Stimulated activated CD8-positive, alpha-beta memory T cell treated with anti-CD3 and anti-CD28 coated beads, Interleukin-7, amount 100 ng/mL, for 4 hours (primary cell): ENCODE measurements at regions not wholly inside any gene's neighbourhood (a gene's known extent, or its start where the extent isn't known, plus 50 kb on each side); places are given as distances from the start of the nearest gene placed in this dataset.
"Not testable (repeated sequence)": the region's sequence is repeated elsewhere in the genome, so short reads cannot be mapped to it uniquely, and the experiment has no call there.

Source experiments
- DNase-seq, 2 donors: peaks; one replicate each; pipeline ENCODE4 v3.0.0-alpha.2; 2020; ENCODE audit warnings: low read depth in 2 of 2

DNA sequence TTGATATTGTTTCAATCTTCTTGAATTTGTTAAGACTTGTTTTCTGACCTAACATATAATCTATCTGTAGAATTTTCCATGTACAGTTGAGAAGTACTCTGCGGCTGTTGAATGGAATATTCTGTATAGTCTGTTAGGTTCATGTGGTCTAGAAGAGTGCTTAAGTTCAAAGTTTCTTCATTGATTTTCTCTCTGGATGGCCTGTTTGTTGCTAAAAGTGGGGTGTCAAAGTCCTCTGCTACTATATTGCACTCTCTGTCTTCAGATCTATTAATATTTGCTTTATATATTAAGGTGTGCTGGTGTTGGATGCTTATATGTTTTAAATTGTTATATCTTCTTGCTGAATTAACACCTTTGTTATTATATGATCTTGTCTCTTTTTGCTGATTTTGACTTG is 290.9 kb upstream of the STXBP6 start:
- no peak for DNase-seq

DNA sequence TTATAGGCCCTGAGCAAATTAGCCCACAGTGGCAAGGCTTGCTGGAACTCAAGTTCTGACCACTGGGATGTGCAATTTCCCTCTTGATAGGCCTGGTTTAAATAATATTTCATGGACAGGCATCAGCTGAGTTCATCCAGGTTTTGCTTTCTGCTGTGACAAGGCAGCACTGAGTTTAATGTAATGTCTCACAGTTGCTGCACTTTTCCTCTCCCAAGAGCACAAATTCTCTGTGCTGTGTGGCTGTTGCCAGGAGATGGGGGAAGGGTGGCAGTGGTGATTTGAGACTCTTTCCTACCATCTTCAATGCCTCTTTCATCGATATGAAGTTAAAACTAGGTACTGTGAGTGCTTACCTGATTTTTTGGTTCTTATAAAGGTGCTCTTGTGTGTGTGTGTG is 272.8 kb upstream of the STXBP6 start:
- DNase-seq, result no peak

DNA sequence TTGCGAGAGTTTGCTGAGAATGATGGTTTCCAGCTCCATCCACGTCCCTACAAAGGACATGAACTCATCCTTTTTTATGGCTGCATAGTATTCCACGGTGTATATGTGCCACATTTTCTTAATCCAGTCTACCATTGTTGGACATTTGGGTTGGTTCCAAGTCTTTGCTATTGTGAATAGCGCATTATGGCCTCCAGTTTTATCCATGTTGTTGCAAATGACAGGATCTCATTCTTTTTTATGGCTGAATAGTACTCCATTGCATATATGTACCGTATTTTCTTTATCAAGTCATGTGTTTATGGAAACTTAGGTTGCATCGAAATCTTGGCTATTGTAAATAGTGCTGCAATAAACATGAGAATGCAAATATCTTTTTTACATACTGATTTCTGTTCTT is 266.1 kb upstream of the STXBP6 start:
- not testable (repeated sequence) for DNase-seq

DNA sequence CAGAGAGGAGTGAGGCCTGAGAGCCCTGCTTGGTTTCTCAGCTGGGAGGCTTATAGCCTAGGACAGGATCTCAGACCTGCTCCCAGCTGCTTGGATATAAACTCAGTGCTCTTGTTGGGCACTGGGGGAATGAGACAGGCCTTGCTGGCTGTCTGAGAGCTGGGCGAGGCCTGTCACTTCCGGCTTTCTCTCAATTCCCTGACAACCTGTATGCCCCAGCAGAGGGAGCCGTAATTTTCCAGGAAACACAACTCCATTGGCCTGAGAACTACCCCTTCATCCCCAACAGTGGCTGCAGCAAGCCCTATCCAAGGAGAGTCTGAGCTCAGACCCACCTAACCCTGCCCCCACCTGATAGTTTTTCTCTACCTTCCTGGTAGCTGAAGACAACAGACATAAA is 258.3 kb upstream of the STXBP6 start:
- DNase-seq, result no peak

DNA sequence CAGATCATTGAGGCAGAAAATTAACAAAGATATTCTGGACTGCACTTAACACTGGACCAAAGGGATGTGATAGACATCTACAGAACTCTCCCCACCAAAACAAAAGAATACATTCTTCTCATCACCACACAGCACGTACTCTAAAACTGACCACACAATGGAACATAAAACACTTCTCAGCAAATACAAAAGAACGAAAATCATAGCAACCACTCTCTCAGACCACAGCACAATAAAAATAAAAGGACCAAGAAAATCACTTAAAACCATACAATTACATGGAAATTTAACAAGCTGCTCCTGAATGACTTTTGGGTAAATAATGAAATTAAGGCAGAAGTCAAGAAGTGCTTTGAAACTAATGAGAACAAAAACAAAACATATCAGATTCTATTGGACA is 254.0 kb upstream of the STXBP6 start:
- DNase-seq, result no peak

DNA sequence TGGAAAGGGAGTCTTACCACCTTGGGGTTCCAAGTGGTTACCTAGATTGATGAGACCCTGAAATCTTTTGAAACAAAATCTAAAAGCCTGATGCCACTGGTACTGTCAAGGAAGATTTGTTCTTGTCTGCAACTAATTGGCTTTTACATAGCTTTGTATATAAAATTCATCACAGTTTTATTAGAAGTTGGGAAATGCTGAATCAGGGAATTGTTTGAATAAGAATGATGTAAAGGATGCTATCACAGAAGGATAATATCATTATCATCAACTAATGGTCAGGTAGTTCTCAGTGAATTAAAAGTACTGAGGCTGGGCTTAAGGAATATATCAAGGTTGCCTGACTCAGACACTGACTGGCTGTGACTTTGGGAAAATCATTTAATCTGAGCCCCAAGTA is 248.3 kb upstream of the STXBP6 start:
- DNase-seq, result no peak

DNA sequence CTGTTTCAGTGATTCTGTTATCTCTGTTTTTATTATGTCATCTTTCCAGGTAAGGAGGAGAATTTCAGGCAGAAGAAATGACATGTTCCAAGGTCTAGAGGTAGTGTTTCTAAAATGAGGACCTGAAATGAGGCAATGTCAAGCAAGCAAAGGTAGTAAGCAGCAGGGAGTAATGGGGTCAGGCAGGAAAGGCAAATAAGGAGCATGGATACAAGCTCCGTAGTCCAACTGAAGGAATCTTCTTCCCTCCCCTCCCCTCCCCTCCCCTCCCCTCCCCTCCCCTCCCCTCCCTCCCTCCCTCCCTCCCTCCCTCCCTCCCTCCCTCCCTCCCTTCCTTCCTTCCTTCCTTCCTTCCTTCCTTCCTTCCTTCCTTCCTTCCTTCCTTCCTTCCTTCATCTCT is 240.2 kb upstream of the STXBP6 start:
- DNase-seq, result not testable (repeated sequence)

DNA sequence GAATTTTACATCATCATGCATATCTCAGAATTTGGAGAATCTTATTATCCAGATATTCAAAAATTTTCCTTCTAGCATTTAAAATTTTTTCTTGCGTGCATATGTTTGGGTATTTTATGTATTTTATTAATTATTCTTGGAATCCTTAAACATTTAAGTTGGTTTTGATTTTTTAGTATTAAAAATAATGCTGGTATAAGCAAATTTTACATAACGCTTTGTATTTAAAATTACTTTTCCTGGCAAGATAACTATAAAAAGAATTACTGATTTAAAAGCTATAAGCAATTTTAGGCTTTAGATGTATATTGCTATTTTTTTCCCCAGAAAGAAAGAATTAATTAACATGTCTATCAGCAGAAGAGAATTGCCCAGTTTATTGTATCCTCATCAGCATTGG is 224.6 kb upstream of the STXBP6 start:
- DNase-seq, result no peak

DNA sequence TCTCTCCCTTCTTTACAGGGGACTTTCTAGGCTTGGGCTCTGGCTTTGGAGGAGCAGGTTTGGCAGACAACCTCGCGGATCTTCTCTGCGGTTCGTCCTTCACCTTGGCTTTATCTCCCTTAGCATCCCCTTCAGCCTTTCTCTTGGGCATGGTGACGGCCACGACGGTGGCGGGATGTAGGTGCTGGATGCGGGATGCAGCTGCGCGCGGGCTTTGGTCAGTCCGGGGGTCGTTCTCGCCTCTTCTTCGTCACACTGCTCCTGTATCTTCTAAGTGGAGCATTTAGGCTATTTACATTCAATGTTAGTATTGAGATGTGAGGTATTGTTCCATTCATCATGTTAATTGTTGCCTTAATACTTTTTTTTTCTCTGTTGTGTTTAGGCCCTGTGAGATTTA is 217.2 kb upstream of the STXBP6 start:
- DNase-seq, result no peak

DNA sequence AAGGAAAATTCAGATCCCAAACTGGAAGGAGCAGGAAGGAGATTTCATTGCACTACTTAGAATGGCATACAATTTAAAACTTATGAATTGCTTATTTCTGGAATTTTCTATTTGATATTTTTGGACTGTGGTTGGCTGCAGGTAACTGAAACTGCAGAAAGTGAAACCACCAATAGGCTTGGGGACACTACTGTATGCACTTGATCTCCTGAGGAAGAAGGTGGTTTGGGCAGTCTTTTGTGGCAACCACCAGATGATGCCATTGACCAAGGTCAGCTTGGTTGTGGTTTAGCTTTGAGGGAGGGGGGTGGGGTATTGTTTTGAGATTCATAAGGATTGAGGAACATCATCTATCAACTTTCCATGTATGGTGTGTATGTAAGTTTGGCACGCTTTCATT is 209.5 kb upstream of the STXBP6 start:
- no peak for DNase-seq

DNA sequence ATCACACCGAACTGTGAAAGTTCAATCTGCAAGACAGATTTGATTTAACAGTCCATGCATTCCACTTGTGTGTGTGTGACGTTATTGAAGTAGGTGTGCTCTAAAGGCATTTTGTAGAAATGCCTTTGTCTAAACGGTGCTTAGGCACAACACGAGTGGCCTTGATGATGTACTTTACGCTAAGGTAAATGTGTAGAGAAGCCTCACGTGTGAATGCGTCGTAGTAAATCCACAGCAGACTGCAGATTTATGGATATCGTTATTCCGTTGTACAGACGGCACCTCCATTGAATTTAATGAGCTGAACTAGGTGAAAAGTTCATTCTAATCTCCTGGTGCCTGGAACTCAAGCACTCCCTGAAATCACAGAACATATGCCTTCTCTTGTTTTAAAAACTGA is 202.8 kb upstream of the STXBP6 start:
- no peak for DNase-seq

DNA sequence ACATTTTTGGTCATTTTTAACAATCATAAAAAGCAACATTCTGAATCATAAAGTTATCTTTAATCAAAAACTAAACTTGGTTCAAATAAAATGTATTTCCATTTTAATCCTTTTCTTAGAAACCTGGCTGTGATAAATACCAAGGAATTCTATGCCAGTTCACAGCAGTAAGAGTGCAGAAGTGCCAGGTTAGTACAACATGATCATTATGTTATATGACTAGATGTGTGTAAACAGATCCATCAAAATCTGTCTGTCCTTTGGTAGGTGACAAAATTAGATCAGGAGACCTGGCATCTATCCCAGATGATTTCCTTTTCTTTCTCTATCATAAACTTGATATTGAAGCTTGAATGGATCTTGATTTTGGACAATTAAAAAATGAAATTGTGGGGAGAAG is 200.6 kb upstream of the STXBP6 start:
- DNase-seq, result no peak

DNA sequence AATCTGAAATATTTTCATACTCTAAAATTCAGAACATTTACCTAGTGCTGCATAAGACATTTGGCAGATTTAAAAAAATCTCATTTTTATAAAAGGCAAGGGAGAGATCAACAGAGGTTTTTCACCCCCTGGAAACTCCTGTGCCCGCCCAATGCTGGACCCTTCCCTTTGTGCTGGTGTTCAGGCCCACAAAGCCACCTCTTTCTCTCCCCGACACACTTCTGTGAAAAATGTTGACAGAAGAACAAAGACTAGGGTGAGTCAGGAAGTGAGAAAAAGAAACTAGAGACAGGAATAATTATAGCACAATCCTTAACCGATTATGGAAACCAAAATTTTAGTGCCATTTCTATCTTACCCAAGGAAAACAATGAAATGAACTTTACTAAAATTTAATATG is 197.7 kb upstream of the STXBP6 start:
- DNase-seq, result no peak

DNA sequence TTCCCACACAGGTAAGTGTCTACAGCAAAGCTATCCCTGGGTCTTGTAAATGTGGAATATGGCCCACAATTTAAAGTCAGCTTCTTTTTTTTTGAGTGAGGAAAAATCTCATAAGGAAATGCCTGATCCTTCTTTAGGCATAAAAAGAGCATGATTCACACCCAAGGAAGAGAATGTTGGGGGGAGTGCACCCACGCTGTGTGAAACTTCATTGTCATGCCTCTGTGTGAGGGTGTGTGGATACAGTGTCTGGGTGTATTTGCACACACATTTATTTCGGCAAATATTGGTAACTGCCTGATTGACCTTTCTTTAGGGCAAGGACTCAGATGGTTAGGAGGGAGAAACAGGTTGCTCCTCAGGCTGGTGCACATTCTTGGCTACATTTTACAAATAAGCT is 196.8 kb upstream of the STXBP6 start:
- DNase-seq, result no peak

DNA sequence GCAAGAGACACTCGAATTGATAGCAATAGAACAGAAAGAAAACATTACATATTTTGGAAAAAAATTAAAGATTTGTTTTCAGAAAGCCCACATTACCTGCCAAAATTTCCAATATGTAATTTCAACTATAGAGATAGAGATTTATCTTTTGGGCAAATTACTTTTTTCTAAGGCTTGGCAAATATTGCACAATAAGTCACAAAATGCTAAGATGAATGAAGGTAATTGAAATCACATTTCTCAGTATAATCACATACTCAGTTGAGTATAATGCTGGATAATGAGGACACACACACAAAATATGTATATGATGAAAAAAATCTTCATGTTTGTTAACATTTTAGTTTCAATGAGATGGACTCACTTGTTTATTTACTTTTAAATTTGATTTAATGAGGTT is 189.2 kb upstream of the STXBP6 start:
- no peak for DNase-seq

DNA sequence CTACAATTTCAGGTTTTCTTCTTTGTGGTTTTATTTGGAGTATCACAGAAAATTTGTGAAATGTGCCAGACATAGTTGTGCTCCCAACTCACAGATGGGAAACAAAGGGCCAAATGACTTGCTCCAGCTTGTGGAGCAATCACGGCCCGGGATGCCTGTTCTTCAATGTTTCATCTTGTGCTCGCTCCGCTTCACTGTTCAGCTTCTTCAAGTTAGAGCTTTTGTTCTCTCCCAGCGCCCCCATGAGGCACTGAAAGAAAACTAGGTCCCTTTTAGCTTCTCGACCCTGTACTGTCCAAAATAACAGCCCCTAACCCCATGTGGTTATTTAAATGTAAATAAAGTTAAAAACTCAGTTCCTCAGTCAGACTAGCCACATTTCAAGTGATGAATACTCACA is 187.9 kb upstream of the STXBP6 start:
- no peak for DNase-seq

DNA sequence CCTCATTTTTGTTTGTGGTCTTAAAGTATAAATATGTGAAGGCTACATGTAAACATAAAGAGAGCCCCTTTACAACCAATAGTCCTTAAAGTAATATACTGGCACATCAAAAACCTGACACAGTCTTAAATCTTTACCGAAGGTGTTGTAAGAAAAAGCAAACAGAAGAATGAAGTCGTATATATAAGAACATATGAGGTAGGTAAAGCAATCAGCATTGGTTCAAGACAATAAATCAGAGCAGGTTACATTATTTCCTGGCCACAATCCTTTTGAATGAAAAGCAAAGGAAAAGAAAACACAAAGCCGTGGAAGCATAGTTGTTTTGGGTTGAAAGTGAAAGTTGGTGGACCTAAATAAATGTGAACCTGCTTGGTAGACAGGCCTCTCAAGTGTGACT is 183.7 kb upstream of the STXBP6 start:
- DNase-seq, result no peak

DNA sequence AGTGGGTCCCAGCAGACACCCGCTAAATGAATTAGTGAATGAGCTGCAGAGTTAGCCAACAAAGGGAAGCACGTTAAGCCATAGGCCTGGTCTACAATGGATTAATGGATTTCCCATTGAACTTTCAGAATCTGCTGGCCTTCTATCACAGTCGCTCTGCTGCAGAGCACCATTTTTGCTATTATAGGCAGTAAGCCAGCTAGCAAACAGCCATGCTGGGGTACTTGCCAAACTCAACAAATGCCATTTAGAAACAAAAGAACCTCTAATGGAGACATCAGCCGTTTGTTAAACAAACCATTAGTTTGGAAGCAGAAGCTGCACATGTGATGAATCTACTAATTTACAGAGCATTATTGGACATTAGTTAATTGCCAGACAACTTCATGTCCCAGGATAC is 181.1 kb upstream of the STXBP6 start:
- DNase-seq, result no peak

DNA sequence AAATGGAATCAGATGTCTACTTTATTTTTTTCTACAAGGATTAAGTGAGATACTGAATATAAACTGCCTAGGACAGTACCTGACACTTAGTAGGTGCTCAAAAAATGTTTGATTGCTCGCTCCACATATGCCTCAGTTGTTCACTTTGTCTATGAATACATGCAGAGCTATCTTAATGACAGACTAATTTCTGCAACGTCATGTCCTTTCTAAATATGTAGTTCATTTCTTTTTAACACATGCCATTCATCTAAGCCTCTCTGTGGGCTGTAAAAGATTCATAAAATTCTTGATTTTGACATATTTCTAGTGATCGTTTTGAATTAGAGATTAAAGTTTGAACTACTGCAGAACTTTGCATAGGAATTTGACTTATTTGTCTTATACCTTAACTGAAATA is 176.3 kb upstream of the STXBP6 start:
- DNase-seq, result no peak

DNA sequence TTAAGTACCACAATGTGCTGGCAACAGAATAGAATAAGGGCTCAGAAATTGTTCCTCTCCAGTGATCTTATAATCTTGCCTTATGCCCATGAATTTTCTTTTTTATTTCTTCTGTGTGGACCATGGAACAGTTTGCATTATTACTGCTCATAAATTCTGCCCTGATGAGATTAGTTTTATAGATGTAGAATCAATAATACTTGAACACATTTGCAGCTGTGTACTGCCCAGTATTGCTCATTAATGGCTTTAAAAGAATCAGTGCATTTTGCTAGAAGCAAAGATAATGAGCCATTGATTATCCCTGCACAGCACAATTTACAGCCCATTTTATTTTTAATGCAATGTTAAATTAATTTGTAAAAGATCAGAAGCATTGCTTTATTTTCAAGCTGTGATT is 172.3 kb upstream of the STXBP6 start:
- no peak for DNase-seq

DNA sequence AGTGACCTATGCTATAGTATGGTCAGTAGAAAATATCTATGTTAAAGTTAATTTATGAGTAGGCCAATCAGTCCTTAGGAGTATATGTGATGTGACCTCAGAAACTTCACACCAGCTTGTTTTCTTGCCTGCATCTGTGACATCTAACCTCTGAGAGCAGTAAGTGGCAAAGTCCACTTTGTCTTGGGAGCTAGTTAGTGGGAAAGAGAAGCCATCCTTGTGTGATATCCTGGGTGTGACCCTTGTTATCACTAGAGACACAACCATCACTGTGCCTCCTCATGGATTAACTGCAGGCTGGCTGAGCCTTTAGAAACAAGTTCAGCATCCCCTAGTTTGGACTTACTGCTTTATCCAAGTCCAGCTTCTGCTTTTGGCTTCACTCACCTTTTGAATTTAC is 170.6 kb upstream of the STXBP6 start:
- DNase-seq, result no peak

DNA sequence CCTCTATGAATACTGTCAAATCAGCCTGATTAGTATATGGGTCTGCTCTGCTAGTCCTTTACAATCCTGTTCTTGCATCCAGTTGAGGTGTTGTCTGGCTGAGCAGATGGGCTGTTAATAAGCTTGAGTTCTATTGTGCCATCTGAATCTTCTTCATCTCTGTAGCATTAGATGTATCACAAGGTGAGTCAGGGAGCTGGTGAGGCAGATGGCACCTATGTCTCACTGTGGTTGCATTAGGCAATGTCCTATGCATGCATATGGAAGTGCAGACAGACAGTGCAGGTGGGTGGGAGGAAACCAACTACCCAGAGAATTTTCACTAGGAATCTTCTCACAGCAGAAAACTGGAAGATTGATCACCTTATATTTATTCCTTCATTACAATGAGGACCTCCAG is 165.7 kb upstream of the STXBP6 start:
- no peak for DNase-seq

DNA sequence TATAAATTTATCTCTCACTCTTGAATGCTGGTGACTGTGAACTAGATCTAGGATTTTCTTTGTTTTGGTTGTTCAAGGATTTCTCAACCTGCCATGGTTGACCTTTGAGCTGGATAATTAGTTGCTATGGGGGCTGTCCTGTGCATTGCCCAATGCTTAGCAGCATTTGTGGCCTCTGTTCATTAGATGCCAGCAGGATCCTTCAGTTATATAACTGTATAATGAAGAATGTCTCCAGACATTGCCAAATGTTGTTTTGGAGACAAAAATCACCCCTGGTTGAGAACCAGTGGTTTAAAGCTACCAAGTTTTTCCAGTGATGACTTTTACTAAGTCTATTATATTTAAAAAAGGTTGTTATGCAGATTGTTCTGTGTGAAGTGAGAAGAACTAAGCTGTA is 147.9 kb upstream of the STXBP6 start:
- DNase-seq, result no peak

DNA sequence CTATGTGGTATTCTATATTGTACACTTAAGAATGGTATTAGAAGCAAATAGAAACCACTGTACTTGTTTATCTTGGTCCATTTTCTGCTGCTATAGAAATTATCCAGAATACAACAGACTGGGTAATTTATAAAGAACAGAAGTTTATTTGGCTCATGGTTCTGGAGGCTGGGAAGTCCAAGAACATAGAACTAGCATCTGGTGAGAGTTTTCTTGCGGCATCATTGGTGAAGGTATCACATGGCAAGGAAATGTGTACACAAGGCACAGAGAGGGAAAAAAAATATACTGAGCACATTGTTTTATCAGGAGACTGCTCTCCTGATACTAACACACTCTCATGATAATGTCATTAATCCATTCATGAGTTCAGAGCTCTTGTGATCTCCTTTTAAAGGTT is 130.3 kb upstream of the STXBP6 start:
- DNase-seq, result no peak

DNA sequence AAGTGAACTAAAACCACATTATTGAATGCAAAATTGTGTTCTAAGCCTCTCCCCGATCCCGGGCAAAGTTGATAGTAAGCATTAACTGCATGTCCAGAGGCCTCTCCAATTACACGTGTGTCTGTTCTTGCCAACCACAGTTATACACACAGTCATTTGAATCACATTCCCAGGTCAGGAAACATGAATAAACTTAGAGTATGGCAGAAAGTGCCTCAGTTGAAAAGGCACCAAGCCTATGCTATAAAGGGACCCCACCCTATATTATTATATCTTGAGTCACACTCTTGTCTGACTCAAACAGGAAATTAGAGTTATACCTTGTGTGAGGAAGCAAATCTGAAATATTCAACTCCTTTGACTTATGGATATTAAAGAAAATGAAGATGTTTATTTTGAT is 128.3 kb upstream of the STXBP6 start:
- DNase-seq, result no peak
